Left lung (tissue), 4 donors: ENCODE measurements at regions not wholly inside any gene's neighbourhood (a gene's known extent, or its start where the extent isn't known, plus 50 kb on each side); places are given as distances from the start of the nearest gene placed in this dataset.

Experiments used
- ATAC-seq: fragments of 200-7000 bp; cut with Tn5 transposase; one replicate; pipeline ENCODE4 v1.9.1; 2020; ENCODE audit warnings: moderate library complexity
- DNase-seq, 4 donors: peaks; one replicate each; pipeline ENCODE4 v3.0.0-alpha.2; 2013 to 2020
- H3K27ac ChIP-seq, 2 donors: fragments of 200-600 bp; sonication (generic) in 1 of 2; one replicate each; pipeline versions ENCODE4 v1.5.0 to v1.8.0; 2020 to 2021
- H3K27me3 ChIP-seq, 2 donors: fragments of 200-600 bp; sonication (generic) in 1 of 2; one replicate each; pipeline versions ENCODE4 v1.5.0 to v1.8.0; 2020 to 2021
- H3K36me3 ChIP-seq, 2 donors: fragments of 200-600 bp; sonication (generic) in 1 of 2; one replicate each; pipeline versions ENCODE4 v1.5.0 to v1.8.0; 2020 to 2021
- H3K4me1 ChIP-seq, 2 donors: fragments of 200-600 bp; one replicate each; pipeline ENCODE4 v1.8.0; 2021
- H3K4me3 ChIP-seq, 2 donors: fragments of 200-600 bp; sonication (generic) in 1 of 2; one replicate each; pipeline versions ENCODE4 v1.5.0 to v1.8.0; 2020 to 2021; ENCODE audit warnings: mild to moderate bottlenecking in 1 of 2
- H3K9me3 ChIP-seq, 2 donors: fragments of 200-600 bp; sonication (generic) in 1 of 2; one replicate each; pipeline versions ENCODE4 v1.5.0 to v1.8.0; 2020 to 2021
- intact Hi-C, 2 donors: fragments of 100-400 bp; cut with DNase I; formaldehyde crosslinking; loops; one replicate each; pipeline versions ENCODE4 v1.11.2 to v1.14.2; 2022
- TF ChIP-seq, protein P1 (sequence below), 2 donors: fragments of 200-600 bp; sonication (generic) in 1 of 2; IDR thresholded peaks; one replicate each; pipeline versions ENCODE4 v1.5.0 to v1.8.0; 2021; ENCODE audit warnings: antibody characterized with exemption in 2 of 2
- donor health status: DM: no; HTN: yes; CAD: no.
- donor health status: DM: no; HTN: no; CAD: no.

DNA sequence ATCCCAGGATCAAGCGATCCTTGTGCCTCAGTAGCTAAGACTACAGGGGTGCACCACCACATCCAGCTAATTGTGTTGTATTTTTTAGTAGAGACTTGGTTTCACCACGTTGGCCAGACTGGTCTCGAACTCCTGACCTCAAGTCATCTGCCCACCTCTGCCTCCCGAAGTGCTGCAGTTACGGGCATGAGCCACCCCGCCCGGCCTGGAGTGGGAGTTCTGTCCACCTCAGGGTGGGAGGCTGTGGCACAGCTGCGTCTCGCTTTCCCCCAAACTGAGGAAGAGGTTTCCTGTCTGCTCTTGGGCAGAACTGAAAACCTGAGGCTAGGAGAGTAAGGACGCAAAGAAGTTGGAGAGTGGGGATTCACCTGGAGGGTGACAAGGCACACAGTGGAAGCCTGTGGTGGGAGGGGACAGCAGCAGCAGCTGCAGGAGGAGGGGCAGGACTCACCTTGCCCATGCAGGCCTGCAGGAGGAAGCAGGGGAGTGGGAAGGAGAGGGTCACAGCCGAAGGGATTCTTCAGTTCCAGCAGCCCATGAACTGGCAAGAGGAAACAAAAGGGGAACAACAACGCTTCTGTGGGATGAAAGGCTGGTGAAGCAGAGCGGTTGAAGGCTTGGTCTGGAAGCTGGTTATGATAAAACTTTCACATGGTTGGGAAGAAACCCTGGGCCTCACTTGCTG is 181.4 kb downstream of the GAS1 start:
- Histone ChIP-seq H3K27ac (no peak overlapping the region), H3K4me1 (peaks cover 0 to 13% of the 10 kb centered on the region in 2 donors), H3K27me3 (peaks cover 0 to 13% of the 10 kb centered on the region in 2 donors), H3K4me3 (no peak overlapping the region), H3K9me3 (no peaks in the 10 kb centered on the region), H3K36me3 (no peaks in the 10 kb centered on the region)
- intact Hi-C loops: no loop called here
- DNase-seq (peak in 1 of 4 donors; percentile 49), ATAC-seq (no peak)
- TF ChIP-seq, protein P1, sequence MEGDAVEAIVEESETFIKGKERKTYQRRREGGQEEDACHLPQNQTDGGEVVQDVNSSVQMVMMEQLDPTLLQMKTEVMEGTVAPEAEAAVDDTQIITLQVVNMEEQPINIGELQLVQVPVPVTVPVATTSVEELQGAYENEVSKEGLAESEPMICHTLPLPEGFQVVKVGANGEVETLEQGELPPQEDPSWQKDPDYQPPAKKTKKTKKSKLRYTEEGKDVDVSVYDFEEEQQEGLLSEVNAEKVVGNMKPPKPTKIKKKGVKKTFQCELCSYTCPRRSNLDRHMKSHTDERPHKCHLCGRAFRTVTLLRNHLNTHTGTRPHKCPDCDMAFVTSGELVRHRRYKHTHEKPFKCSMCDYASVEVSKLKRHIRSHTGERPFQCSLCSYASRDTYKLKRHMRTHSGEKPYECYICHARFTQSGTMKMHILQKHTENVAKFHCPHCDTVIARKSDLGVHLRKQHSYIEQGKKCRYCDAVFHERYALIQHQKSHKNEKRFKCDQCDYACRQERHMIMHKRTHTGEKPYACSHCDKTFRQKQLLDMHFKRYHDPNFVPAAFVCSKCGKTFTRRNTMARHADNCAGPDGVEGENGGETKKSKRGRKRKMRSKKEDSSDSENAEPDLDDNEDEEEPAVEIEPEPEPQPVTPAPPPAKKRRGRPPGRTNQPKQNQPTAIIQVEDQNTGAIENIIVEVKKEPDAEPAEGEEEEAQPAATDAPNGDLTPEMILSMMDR (IDR thresholded peaks at IDR 0.05): no peak

DNA sequence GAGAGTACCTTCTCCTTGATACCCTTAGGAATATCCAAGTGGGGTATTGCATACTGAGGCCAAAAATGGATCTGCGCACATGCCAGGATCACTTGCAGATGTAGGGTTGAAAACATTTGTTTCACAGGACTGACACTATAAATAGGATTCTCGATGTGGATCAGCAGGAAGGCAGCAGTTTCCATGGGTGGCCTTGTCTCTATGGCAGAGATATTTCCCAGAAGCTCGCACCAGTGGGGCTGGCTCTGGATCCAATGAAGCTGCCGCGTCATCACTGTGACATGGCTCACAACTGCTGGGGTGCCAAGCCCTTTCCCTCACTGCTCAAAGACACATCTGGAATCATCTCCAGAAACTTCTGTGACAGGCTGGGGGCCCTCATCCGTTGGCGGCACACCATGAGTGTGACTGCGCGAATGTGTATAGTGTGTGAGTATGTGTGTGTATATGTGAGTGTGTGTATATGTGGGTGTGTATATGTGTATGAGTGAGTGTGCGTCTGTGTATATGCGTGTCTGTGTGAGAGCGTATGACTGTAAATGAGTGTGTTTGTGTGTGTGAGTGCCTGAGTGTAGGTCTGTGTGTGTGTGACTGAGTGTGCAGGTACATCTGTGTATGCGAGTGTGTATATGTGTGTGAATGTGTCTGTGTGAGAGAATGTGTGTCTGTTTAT is 182.5 kb downstream of the GAS1 start:
- TF ChIP-seq, protein P1 (IDR thresholded peaks at IDR 0.05): no peak
- peaks cover 0 to 13% of the 10 kb centered on the region in 2 donors for H3K4me1 ChIP-seq
- intact Hi-C loops: no loop called here
- ATAC-seq: no peak
- no peak overlapping the region for H3K4me3 ChIP-seq
- DNase-seq: no peak
- H3K36me3 ChIP-seq: no peaks in the 10 kb centered on the region
- H3K9me3 ChIP-seq: no peaks in the 10 kb centered on the region
- peaks cover 0 to 13% of the 10 kb centered on the region in 2 donors for H3K27me3 ChIP-seq
- no peak overlapping the region for H3K27ac ChIP-seq

DNA sequence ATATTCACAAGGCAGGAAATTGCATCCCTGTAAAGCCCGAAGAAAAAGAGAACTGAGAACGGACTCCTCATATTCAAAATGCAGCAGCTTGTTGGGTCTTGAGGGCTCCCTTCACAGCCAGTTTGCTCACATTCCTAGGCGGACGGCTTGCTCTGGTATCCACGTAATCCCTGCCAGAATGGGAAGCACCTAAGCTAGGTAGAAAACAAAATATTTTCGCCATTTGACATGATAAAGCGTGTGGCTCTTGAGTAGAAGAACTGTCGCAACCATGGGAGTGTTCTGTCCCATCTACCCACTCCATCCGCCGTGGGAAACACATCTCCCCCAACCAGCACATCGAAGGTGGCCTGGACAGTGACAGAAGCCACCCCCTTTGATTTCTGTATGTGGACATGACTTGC is 183.1 kb downstream of the GAS1 start:
- Histone ChIP-seq H3K36me3 (no peaks in the 10 kb centered on the region), H3K4me1 (peaks cover 0 to 13% of the 10 kb centered on the region in 2 donors), H3K9me3 (no peaks in the 10 kb centered on the region), H3K27me3 (peaks cover 0 to 13% of the 10 kb centered on the region in 2 donors), H3K27ac (no peak overlapping the region), H3K4me3 (no peak overlapping the region)
- DNase-seq (no peak), ATAC-seq (no peak)
- intact Hi-C loops: no loop called here
- TF ChIP-seq, protein P1 (IDR thresholded peaks at IDR 0.05): no peak

DNA sequence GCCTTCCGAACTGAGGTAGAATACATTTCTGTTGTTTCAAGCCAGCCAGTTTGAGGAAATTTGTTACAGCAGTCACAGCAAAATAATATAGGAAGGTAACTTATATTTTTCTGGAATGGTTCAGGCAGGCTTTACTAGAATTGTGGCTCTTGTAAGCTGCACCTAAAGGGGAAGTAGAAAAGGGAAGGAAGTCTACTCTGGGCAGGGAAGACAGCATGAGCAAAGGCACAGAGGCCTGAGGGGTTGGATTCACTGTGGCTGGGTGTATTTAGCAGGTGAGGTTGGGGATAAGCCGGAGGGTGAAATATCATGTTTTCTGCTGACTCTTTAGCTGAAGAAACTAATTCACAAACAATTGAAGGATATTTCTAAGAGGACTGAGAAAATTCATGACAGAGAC is 183.5 kb downstream of the GAS1 start:
- intact Hi-C loops: no loop called here
- no peak overlapping the region for H3K4me3 ChIP-seq
- no peak for DNase-seq
- no peaks in the 10 kb centered on the region for H3K36me3 ChIP-seq
- peaks cover 0 to 13% of the 10 kb centered on the region in 2 donors for H3K4me1 ChIP-seq
- no peaks in the 10 kb centered on the region for H3K9me3 ChIP-seq
- no peak overlapping the region for H3K27ac ChIP-seq
- peaks cover 0 to 13% of the 10 kb centered on the region in 2 donors for H3K27me3 ChIP-seq
- TF ChIP-seq, protein P1 (IDR thresholded peaks at IDR 0.05): no peak
- ATAC-seq: peak; percentile 29

DNA sequence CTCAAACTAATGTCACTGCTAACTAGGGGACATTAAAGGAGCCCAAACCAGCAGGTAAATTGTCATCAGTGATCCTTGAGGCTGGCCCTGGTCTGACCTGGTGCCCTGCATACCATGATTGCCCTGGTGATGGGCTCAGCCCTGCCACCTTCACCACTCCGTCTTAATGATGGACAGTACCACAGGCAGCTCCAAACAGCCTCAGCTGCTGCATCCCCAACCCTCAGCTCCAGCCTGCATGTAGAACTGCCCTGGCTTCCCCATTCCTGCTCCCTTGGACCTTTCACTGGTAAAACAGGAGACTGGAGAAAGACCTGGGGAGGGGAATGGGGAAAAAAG is 190.0 kb downstream of the GAS1 start:
- no peaks in the 10 kb centered on the region for H3K4me1 ChIP-seq
- no peak for DNase-seq
- peaks cover 0 to 24% of the 10 kb centered on the region in 2 donors for H3K27me3 ChIP-seq
- no peaks in the 10 kb centered on the region for H3K9me3 ChIP-seq
- H3K4me3 ChIP-seq: no peak overlapping the region
- no peak overlapping the region for H3K27ac ChIP-seq
- intact Hi-C loops: no loop called here
- no peak for ATAC-seq
- TF ChIP-seq, protein P1 (IDR thresholded peaks at IDR 0.05): no peak
- H3K36me3 ChIP-seq: no peaks in the 10 kb centered on the region
